Right hindlimb (tissue), 1 donor: ENCODE measurements at regions not wholly inside any gene's neighbourhood (a gene's known extent, or its start where the extent isn't known, plus 50 kb on each side); places are given as distances from the start of the nearest gene placed in this dataset.
A peak's percentile ranks its signal among the peaks of the same experiment; 100 is the strongest.

Experiments
- DNase-seq: peaks from one replicate; pipeline ENCODE4 v3.0.0-alpha.2; 2018

GRCh38 chr21:40901691-40902090 is 54.7 kb upstream of the DSCAM start:
- no peak for DNase-seq

GRCh38 chr21:40902299-40902698 is 55.3 kb upstream of the DSCAM start:
- no peak for DNase-seq

- DNase-seq = no peak
These were observed 56.0 kb upstream of the DSCAM start for GRCh38 chr21:40902993-40903392.

GRCh38 chr21:40905251-40905650 is 58.3 kb upstream of the DSCAM start:
- no peak for DNase-seq

GRCh38 chr21:40912375-40912774 is 65.4 kb upstream of the DSCAM start:
- DNase-seq = no peak

- no peak for DNase-seq
These were observed 68.2 kb upstream of the DSCAM start for GRCh38 chr21:40915114-40915513.

GRCh38 chr21:40923407-40923806 is 76.4 kb upstream of the DSCAM start:
- no peak for DNase-seq

GRCh38 chr21:40923901-40924300 is 76.9 kb upstream of the DSCAM start:
- no peak for DNase-seq

- DNase-seq = no peak
These were observed 77.7 kb upstream of the DSCAM start for GRCh38 chr21:40924641-40925040.

GRCh38 chr21:40926238-40926637 is 79.3 kb upstream of the DSCAM start:
- DNase-seq = no peak

GRCh38 chr21:40929833-40930232 is 82.9 kb upstream of the DSCAM start:
- DNase-seq = no peak

- DNase-seq = no peak
These were observed 84.2 kb upstream of the DSCAM start for GRCh38 chr21:40931197-40931596.

GRCh38 chr21:40936178-40936577 is 89.2 kb upstream of the DSCAM start:
- DNase-seq = no peak

- peak; percentile 32 for DNase-seq
These were observed 89.9 kb upstream of the DSCAM start for GRCh38 chr21:40936771-40937261.

- no peak for DNase-seq
These were observed 91.1 kb upstream of the DSCAM start for GRCh38 chr21:40938078-40938477.

GRCh38 chr21:40938611-40939010 is 91.7 kb upstream of the DSCAM start:
- DNase-seq = peak; percentile 60

GRCh38 chr21:40947713-40948112 is 100.8 kb upstream of the DSCAM start:
- no peak for DNase-seq

- no peak for DNase-seq
These were observed 104.0 kb upstream of the DSCAM start for GRCh38 chr21:40950970-40951369.

GRCh38 chr21:40952551-40953323 is 105.8 kb upstream of the DSCAM start:
- DNase-seq = no peak

GRCh38 chr21:40964691-40965090 is 117.7 kb upstream of the DSCAM start:
- no peak for DNase-seq

GRCh38 chr21:40967771-40968170 is 120.8 kb upstream of the DSCAM start:
- DNase-seq = no peak

- DNase-seq = no peak
These were observed 125.2 kb upstream of the DSCAM start for GRCh38 chr21:40972151-40972550.

- DNase-seq = no peak
These were observed 129.5 kb upstream of the DSCAM start for GRCh38 chr21:40976198-40977109.

GRCh38 chr21:40985370-40985769 is 138.4 kb upstream of the DSCAM start:
- no peak for DNase-seq
